ENCODE measurements at regions not wholly inside any gene's neighbourhood (a gene's known extent, or its start where the extent isn't known, plus 50 kb on each side); places are given as distances from the start of the nearest gene placed in this dataset.

GRCh38 chr5:61257421-61257820, 74.6 kb upstream of the ZSWIM6 start:
- no peak overlapping the region for H3K4me3 ChIP-seq (ENCODE audit: low read length)
- peaks cover 19% of the 10 kb centered on the region; the same call in 1 of the 2 replicates for H3K4me1 ChIP-seq (ENCODE audit: insufficient read depth, low read length)
- H3K9me2 ChIP-seq (replicated peaks; ENCODE audit: low read length), result no peaks in the 10 kb centered on the region
- BruUV-seq (replicated peaks), result no TSS peak
- TF ChIP-seq EZH2 (IDR thresholded peaks at IDR 0.05; ENCODE audit: low read length, unreplicated experiment) (no peak), CTCF (conservative IDR thresholded peaks at IDR 0.05; ENCODE audit: low read depth, low read length) (no peak), EZH2phosphoT487 (IDR thresholded peaks at IDR 0.05; ENCODE audit: borderline replicate concordance, low read length) (no peak)
- ChIA-PET POLR2A (ENCODE audit: unreplicated experiment) (no interaction called here), CTCF (no interaction called here)
- H3K36me3 ChIP-seq (ENCODE audit: low read depth, low read length), result no peaks in the 10 kb centered on the region
- H3K27ac ChIP-seq (ENCODE audit: low read length), result no peak overlapping the region
- H3K9me3 ChIP-seq (ENCODE audit: low read length), result no peaks in the 10 kb centered on the region
- no peak overlapping the region for H3K4me2 ChIP-seq (ENCODE audit: low read length)
- H3K79me2 ChIP-seq (ENCODE audit: low read length), result no peaks in the 10 kb centered on the region
- no peaks in the 10 kb centered on the region for H3K27me3 ChIP-seq (ENCODE audit: low read length)
- H3F3A ChIP-seq (ENCODE audit: low read length, unreplicated experiment), result no peaks in the 10 kb centered on the region
- H2AFZ ChIP-seq (ENCODE audit: low read length), result no peak overlapping the region
- ATAC-seq (no peak), DNase-seq (peak; percentile 11)
- intact Hi-C loops (cut with micrococcal nuclease), result no loop called here
- H4K20me1 ChIP-seq (ENCODE audit: low read length), result no peaks in the 10 kb centered on the region
- no peak overlapping the region for H3K9ac ChIP-seq (ENCODE audit: low read length)

GRCh38 chr5:61261136-61261535, 70.9 kb upstream of the ZSWIM6 start:
- no peaks in the 10 kb centered on the region for H3F3A ChIP-seq (ENCODE audit: low read length, unreplicated experiment)
- no TSS peak for BruUV-seq (replicated peaks)
- H3K9me3 ChIP-seq (ENCODE audit: low read length), result no peaks in the 10 kb centered on the region
- no peaks in the 10 kb centered on the region for H3K27me3 ChIP-seq (ENCODE audit: low read length)
- H3K9ac ChIP-seq (ENCODE audit: low read length), result no peak overlapping the region
- TF ChIP-seq EZH2 (IDR thresholded peaks at IDR 0.05; ENCODE audit: low read length, unreplicated experiment) (no peak), CTCF (conservative IDR thresholded peaks at IDR 0.05; ENCODE audit: low read depth, low read length) (no peak), EZH2phosphoT487 (IDR thresholded peaks at IDR 0.05; ENCODE audit: borderline replicate concordance, low read length) (no peak)
- intact Hi-C loops (cut with micrococcal nuclease), result no loop called here
- H3K79me2 ChIP-seq (ENCODE audit: low read length), result no peaks in the 10 kb centered on the region
- H3K4me1 ChIP-seq (ENCODE audit: insufficient read depth, low read length), result peaks cover 7% of the 10 kb centered on the region; the same call in 1 of the 2 replicates
- DNase-seq, result no peak
- ChIA-PET POLR2A (ENCODE audit: unreplicated experiment) (no interaction called here), CTCF (no interaction called here)
- H3K4me3 ChIP-seq (ENCODE audit: low read length), result no peak overlapping the region
- no peak overlapping the region for H2AFZ ChIP-seq (ENCODE audit: low read length)
- no peaks in the 10 kb centered on the region for H3K36me3 ChIP-seq (ENCODE audit: low read depth, low read length)
- no peaks in the 10 kb centered on the region for H3K9me2 ChIP-seq (replicated peaks; ENCODE audit: low read length)
- no peak overlapping the region for H3K4me2 ChIP-seq (ENCODE audit: low read length)
- no peaks in the 10 kb centered on the region for H4K20me1 ChIP-seq (ENCODE audit: low read length)
- ATAC-seq, result no peak
- no peak overlapping the region for H3K27ac ChIP-seq (ENCODE audit: low read length)

GRCh38 chr5:61262080-61262479, 70.0 kb upstream of the ZSWIM6 start:
- no peak overlapping the region for H3K4me2 ChIP-seq (ENCODE audit: low read length)
- no peak for DNase-seq
- ChIA-PET CTCF (no interaction called here), POLR2A (ENCODE audit: unreplicated experiment) (no interaction called here)
- no peaks in the 10 kb centered on the region for H3K36me3 ChIP-seq (ENCODE audit: low read depth, low read length)
- H3K9me3 ChIP-seq (ENCODE audit: low read length), result no peaks in the 10 kb centered on the region
- BruUV-seq (replicated peaks), result no TSS peak
- ATAC-seq, result no peak
- H4K20me1 ChIP-seq (ENCODE audit: low read length), result no peaks in the 10 kb centered on the region
- no peak overlapping the region for H3K27ac ChIP-seq (ENCODE audit: low read length)
- no peak overlapping the region for H3K4me3 ChIP-seq (ENCODE audit: low read length)
- H3K4me1 ChIP-seq (ENCODE audit: insufficient read depth, low read length), result no peaks in the 10 kb centered on the region
- no peak overlapping the region for H2AFZ ChIP-seq (ENCODE audit: low read length)
- no peak overlapping the region for H3K9ac ChIP-seq (ENCODE audit: low read length)
- no peaks in the 10 kb centered on the region for H3K79me2 ChIP-seq (ENCODE audit: low read length)
- TF ChIP-seq CTCF (conservative IDR thresholded peaks at IDR 0.05; ENCODE audit: low read depth, low read length) (no peak), EZH2phosphoT487 (IDR thresholded peaks at IDR 0.05; ENCODE audit: borderline replicate concordance, low read length) (no peak), EZH2 (IDR thresholded peaks at IDR 0.05; ENCODE audit: low read length, unreplicated experiment) (no peak)
- intact Hi-C loops (cut with micrococcal nuclease), result no loop called here
- H3K9me2 ChIP-seq (replicated peaks; ENCODE audit: low read length), result no peaks in the 10 kb centered on the region
- H3K27me3 ChIP-seq (ENCODE audit: low read length), result no peaks in the 10 kb centered on the region
- H3F3A ChIP-seq (ENCODE audit: low read length, unreplicated experiment), result no peaks in the 10 kb centered on the region
